SU-DHL-6 (cell line): ENCODE measurements at regions not wholly inside any gene's neighbourhood (a gene's known extent, or its start where the extent isn't known, plus 50 kb on each side); places are given as distances from the start of the nearest gene placed in this dataset.

Experiments
- H2AFZ ChIP-seq: fragments of 200-600 bp; sonication (generic); 2 replicates; pipeline ENCODE4 v1.6.1; 2014; ENCODE audit warnings: low read depth, mild to moderate bottlenecking, moderate library complexity, mixed read lengths, antibody characterized with exemption, low read length; ENCODE audit not compliant: severe bottlenecking
- H3F3A ChIP-seq: fragments of 200-600 bp; shearing (Covaris generic); 2 replicates; pipeline ENCODE4 v1.6.0; 2016; ENCODE audit warnings: antibody characterized with exemption, mild to moderate bottlenecking; ENCODE audit not compliant: insufficient read depth
- H3K27ac ChIP-seq: fragments of 200-600 bp; sonication (generic); 2 replicates; pipeline ENCODE4 v1.5.1; 2016; ENCODE audit warnings: low read depth, mild to moderate bottlenecking, low read length, moderate library complexity, mixed read lengths
- H3K27me3 ChIP-seq: fragments of 200-600 bp; sonication (generic), shearing (Covaris generic); 2 replicates; pipeline ENCODE4 v1.6.0; 2014; ENCODE audit warnings: mild to moderate bottlenecking, low read length
- H3K36me3 ChIP-seq: fragments of 200-600 bp; sonication (generic); 2 replicates; pipeline ENCODE4 v1.6.1; 2014; ENCODE audit warnings: mild to moderate bottlenecking, low read length, mixed read lengths
- H3K4me2 ChIP-seq: fragments of 300-600, 200-600 bp; shearing (Covaris generic), sonication (generic); 2 replicates; pipeline ENCODE4 v1.6.0; 2014; ENCODE audit warnings: low read length, low read depth, mild to moderate bottlenecking; ENCODE audit not compliant: poor library complexity, severe bottlenecking
- H3K4me3 ChIP-seq: fragments of 200-600 bp; sonication (generic); 2 replicates; pipeline ENCODE4 v1.5.1; 2014; ENCODE audit warnings: antibody characterized with exemption, low read length, mild to moderate bottlenecking, mixed read lengths; ENCODE audit not compliant: insufficient read depth, poor library complexity, severe bottlenecking
- H3K79me2 ChIP-seq: fragments of 200-600 bp; sonication (generic); 2 replicates; pipeline ENCODE4 v1.6.1; 2014; ENCODE audit warnings: mild to moderate bottlenecking, low read length, moderate library complexity; ENCODE audit not compliant: insufficient read depth
- H3K9ac ChIP-seq: fragments of 200-600 bp; sonication (generic); 2 replicates; pipeline ENCODE4 v1.7.0; 2014; ENCODE audit warnings: mild to moderate bottlenecking, low read length
- H3K9me2 ChIP-seq: fragments of 200-600 bp; sonication (generic); replicated peaks from 2 replicates; pipeline ENCODE4 v1.6.1; 2014; ENCODE audit warnings: low read length; ENCODE audit not compliant: insufficient read depth
- H3K9me3 ChIP-seq: fragments of 200-600 bp; sonication (generic); 2 replicates; pipeline ENCODE4 v1.6.1; 2014; ENCODE audit warnings: low read length, mixed read lengths; ENCODE audit not compliant: insufficient read depth
- H4K20me1 ChIP-seq: fragments of 200-600 bp; sonication (generic); 2 replicates; pipeline ENCODE4 v1.6.1; 2014; ENCODE audit warnings: low read depth, mild to moderate bottlenecking, antibody characterized with exemption, low read length, moderate library complexity, mixed read lengths
- EZH2phosphoT487 ChIP-seq: fragments of 200-600 bp; sonication (generic), shearing (Covaris generic); conservative IDR thresholded peaks from 2 replicates; pipeline ENCODE4 v1.6.1; 2018; ENCODE audit warnings: mild to moderate bottlenecking, antibody characterized with exemption, low read length, moderate library complexity, mixed read lengths
- TF ChIP-seq, protein P1 (sequence below): fragments of 200-600 bp; sonication (generic); IDR thresholded peaks from one replicate; pipeline ENCODE4 v1.5.1; 2017; ENCODE audit warnings: antibody characterized with exemption, mild to moderate bottlenecking, low read length, moderate library complexity; ENCODE audit not compliant: insufficient read depth, poor library complexity, severe bottlenecking

DNA sequence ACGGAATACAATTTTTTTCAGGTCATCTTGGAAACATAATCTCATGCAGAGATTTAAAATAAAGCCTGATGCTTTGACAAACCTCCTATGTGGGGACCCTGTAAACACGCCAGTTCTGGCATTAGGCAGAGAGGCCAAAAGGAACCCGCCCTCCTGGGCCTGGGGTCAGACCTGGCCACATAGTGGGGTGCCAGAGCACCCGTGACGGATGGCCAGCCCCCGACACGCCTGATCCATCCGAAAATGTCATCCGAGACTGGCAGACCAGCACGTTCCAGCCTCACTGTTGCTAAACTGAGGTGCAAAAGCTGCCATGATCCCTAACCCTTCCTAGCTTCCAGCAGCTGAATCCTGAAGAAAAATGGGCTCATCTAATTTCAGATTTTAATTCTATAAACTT lies 222.6 kb upstream of the SALL3 start:
- H3F3A ChIP-seq, result no peaks in the 10 kb centered on the region
- H4K20me1 ChIP-seq, result no peaks in the 10 kb centered on the region
- no peaks in the 10 kb centered on the region for H3K9me3 ChIP-seq
- no peaks in the 10 kb centered on the region for H3K27me3 ChIP-seq
- no peaks in the 10 kb centered on the region for H3K9me2 ChIP-seq
- H2AFZ ChIP-seq, result no peak overlapping the region
- H3K4me3 ChIP-seq, result no peak overlapping the region
- H3K27ac ChIP-seq, result no peak overlapping the region
- no peak for TF ChIP-seq EZH2phosphoT487
- TF ChIP-seq, protein P1, sequence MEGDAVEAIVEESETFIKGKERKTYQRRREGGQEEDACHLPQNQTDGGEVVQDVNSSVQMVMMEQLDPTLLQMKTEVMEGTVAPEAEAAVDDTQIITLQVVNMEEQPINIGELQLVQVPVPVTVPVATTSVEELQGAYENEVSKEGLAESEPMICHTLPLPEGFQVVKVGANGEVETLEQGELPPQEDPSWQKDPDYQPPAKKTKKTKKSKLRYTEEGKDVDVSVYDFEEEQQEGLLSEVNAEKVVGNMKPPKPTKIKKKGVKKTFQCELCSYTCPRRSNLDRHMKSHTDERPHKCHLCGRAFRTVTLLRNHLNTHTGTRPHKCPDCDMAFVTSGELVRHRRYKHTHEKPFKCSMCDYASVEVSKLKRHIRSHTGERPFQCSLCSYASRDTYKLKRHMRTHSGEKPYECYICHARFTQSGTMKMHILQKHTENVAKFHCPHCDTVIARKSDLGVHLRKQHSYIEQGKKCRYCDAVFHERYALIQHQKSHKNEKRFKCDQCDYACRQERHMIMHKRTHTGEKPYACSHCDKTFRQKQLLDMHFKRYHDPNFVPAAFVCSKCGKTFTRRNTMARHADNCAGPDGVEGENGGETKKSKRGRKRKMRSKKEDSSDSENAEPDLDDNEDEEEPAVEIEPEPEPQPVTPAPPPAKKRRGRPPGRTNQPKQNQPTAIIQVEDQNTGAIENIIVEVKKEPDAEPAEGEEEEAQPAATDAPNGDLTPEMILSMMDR, result no peak
- no peak overlapping the region for H3K4me2 ChIP-seq
- no peaks in the 10 kb centered on the region for H3K36me3 ChIP-seq
- no peaks in the 10 kb centered on the region for H3K79me2 ChIP-seq
- H3K9ac ChIP-seq, result no peak overlapping the region

DNA sequence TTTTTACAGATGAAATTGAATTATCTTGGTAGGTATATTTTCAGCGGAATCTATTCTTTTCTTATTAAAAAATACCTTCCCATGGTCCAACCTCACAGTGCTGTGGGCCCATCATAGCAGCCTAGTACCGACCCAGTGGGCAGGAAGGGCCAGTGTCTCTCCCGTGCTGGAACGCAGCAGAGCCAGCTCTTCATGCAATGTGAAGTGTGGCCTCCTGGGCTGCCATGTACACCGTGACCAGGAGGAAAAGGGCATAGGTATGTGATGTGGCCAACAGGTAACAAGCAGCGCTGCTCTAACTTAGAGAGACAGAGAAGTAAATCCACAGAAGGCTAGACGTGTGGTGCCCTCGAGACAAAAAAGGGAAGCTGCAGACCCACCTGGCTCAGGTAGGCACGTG lies 221.1 kb upstream of the SALL3 start:
- Histone ChIP-seq H3K4me3 (no peak overlapping the region), H3K9me2 (no peaks in the 10 kb centered on the region), H3K36me3 (no peaks in the 10 kb centered on the region), H3K4me2 (no peak overlapping the region), H3K27me3 (no peaks in the 10 kb centered on the region), H4K20me1 (no peaks in the 10 kb centered on the region), H3K9ac (no peak overlapping the region), H2AFZ (no peak overlapping the region), H3K79me2 (no peaks in the 10 kb centered on the region), H3K9me3 (no peaks in the 10 kb centered on the region), H3F3A (no peaks in the 10 kb centered on the region), H3K27ac (no peak overlapping the region)
- TF ChIP-seq, protein P1, result no peak
- no peak for TF ChIP-seq EZH2phosphoT487

DNA sequence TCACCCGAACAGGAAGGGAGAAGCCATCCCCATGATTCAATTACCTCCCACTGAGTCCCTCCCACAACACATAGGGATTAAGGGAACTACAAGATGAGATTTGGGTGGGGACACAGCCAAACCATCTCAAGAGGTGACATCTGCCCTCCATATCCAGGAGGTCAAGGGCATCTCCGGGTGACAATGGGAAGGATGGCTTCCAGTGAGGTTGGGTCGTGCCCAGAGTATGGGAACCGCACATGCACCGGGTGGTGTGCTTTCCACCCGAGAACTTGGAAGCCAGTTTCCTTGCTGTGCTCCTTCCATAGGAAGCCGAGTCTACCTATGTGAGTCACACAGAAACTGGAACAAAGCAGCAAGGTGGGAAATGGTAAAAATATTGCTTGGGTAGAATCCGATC lies 216.9 kb upstream of the SALL3 start:
- no peaks in the 10 kb centered on the region for H3F3A ChIP-seq
- H3K9ac ChIP-seq, result no peak overlapping the region
- H4K20me1 ChIP-seq, result no peaks in the 10 kb centered on the region
- no peak overlapping the region for H2AFZ ChIP-seq
- no peaks in the 10 kb centered on the region for H3K79me2 ChIP-seq
- no peaks in the 10 kb centered on the region for H3K9me2 ChIP-seq
- no peaks in the 10 kb centered on the region for H3K9me3 ChIP-seq
- no peak overlapping the region for H3K27ac ChIP-seq
- H3K4me3 ChIP-seq, result no peak overlapping the region
- TF ChIP-seq, protein P1, result no peak
- TF ChIP-seq EZH2phosphoT487, result no peak
- no peak overlapping the region for H3K4me2 ChIP-seq
- no peaks in the 10 kb centered on the region for H3K36me3 ChIP-seq
- no peaks in the 10 kb centered on the region for H3K27me3 ChIP-seq

DNA sequence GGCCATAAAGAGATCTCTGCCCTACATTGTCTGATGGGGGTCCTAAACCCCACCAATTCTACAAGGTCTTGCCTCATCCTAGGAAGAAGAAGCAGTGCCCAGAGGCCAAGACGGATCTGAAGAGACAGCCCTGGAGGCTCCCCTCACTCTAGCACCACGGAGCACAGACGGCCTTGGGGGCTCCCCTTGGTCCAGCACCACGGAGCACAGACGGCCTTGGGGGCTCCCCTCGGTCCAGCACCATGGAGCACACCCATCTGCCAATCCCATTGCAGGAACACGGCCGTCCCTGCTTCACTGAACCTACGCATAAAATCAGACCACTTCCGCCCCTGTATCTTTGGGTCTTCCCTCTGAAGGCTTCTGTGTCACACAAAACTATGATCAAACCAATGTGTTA lies 215.1 kb upstream of the SALL3 start:
- Histone ChIP-seq H3K4me2 (no peak overlapping the region), H3K27ac (no peak overlapping the region), H3K9me3 (no peaks in the 10 kb centered on the region), H3K4me3 (no peak overlapping the region), H3F3A (no peaks in the 10 kb centered on the region), H4K20me1 (no peaks in the 10 kb centered on the region), H3K79me2 (no peaks in the 10 kb centered on the region), H3K36me3 (no peaks in the 10 kb centered on the region), H2AFZ (no peak overlapping the region), H3K9ac (no peak overlapping the region), H3K27me3 (no peaks in the 10 kb centered on the region), H3K9me2 (no peaks in the 10 kb centered on the region)
- TF ChIP-seq, protein P1, result no peak
- no peak for TF ChIP-seq EZH2phosphoT487
